LoVo (cell line): ENCODE measurements at regions not wholly inside any gene's neighbourhood (a gene's known extent, or its start where the extent isn't known, plus 50 kb on each side); places are given as distances from the start of the nearest gene placed in this dataset.

Experiments
- DNase-seq: peaks from one replicate; pipeline ENCODE4 v3.0.0-alpha.2; 2016; ENCODE audit warnings: low spot score

DNA sequence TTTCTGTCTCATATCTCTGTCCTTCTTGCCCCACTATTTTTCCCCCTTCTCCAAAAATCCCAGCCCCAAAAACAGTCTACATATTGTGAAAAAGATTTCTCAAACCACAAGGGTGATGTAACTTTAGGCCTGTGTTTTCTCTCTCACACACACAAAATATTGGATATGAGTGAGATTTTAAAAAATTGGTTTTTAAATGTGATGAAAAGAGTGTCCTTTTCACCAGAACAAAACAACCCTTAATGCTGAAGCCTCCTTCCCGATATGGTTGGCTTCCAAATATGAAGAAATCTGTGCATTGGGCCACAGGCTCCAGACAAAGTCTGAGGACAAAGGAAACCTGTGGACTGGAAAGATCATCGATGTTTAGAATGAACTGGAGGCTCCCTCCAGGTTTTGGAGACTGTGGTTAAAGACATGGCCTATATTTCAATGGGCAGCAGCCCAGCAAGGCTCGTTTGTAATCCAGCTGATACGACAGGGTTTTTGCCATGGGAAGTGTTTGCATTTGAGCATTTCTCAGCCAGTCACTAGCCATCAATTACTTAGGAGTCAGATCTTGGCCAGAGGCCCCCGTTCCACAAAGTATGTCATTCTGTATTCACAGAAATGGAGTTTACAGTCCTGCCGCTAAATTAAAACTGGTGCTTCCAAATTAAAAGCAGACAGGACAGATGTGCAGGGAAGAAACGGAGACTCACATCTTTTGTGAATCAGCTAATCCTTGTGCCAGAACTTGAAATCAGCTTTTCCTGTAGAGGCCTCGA lies 546.3 kb downstream of the EBF1 start:
- DNase-seq = no peak

DNA sequence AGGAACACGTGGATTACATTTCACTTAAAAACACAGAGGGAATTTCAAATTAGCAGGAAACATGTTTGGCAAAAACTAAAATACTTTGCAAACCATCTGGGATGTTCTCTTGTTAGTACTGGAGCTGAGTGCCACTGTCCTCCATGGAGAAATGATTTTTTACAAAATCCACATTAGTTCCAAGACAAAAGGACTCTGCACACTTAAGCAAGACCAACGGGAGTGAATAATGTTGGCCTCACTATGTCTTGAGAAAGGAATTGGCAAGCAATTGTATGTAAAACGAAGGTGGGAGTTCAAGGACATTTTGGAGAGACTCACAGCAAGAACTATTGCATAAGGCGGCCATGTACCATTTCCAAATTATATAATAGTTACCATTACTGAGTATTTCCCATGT lies 547.5 kb downstream of the EBF1 start:
- DNase-seq = no peak

DNA sequence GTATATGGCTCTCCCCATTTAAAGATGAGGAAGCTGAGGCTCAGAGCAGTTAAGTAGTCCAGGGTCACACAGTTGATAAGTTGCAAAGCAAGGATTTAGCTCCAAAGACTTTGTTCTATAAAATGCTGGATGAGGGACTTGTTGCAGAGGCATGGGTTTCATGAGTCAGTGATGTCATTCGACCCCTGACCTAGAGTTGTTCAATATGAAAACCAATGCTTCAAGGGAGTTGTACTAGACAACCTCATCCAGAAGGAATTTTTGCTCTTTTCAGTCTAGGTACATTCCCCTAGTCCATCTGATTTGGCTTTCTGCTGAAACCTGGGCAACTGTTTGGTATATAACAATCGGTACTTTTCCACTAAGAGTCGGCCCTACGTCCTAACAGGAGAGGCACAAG lies 550.4 kb downstream of the EBF1 start:
- no peak for DNase-seq

DNA sequence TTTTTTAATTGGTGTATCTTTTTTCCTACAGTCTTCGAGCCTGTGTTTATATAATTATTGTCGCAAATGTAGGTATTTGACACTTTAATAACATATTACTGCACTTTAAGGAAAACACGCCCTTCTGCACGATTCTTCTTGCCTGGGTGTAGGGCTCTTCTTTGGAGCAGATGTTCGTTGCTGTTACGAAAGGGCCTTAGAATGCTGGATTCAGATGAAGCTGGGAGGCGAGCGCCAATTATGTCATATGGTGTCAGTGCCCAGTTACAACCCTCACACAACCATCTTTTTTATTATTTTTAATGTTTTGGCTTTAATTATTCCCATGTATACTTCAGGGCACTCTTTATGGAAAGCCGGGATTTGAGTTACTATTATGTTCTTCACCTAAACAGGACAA lies 553.0 kb downstream of the EBF1 start:
- no peak for DNase-seq

DNA sequence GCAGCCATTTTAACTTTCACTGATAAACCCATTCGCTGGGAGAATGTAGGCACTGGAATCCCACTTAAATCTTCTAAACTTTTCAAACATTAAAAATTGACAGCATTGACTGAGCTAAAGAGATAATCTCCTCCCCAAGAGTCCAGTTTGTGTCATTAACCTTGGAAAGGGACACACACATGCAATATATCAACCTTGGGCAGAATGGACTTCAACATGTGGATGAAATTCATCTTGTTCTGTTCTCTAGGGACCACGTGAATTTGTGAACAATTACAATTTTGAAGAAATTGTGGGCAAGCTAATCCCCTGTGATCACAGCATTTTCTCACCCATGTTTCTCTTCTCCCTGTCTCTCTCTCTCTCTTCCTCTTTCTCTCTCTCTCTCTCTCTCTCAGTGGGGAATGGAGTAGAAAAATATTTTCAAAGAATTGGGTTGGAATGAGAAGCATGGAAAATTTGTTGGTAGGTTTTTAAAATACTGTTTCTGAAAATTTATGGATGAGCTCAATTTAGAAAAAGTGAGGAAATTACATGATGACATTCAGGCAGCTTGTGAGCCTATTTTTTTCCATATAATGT lies 553.7 kb downstream of the EBF1 start:
- DNase-seq = no peak

DNA sequence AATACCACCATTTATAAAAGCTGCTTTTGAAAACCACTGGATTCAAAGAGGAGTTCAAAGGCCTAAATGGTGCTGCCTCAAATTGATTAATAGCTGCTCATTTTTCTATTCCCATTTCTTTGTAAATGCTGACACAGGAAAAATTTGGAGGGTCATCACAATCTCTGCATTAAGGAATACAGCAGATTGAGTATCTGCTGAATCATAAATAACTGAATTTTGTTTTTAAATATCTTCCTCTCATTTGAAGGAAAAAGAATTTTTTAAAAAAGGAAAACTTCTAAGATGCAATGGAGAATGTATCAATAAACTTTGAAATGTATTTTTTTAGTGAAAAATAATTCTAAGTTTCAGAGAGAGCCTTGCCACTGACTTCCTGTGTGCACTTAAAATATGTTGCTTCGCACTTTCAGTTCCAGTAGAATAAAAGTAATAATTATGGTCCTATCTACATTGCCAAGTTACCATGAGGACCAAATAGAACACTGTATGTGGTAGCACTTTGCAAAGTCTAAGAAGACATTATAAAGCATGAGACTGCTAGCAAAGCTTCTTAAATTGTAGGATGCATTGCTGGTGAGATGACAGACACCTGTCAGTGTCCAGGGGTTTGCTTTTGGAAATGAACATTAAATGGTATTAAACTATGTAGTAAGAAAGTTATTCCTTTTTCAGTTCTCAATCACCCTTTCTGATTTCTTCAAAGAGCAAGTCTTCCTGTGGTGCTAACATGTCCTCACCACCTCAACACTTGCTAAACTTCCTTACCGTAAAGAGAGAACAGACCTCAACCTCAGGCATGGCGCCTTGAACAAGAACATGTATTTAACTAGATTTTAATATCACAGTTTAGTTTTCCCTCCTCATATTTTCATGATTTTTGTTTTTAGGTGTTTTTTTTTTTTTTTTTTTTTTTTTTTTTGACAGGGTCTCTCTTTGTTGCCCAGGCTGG lies 555.1 kb downstream of the EBF1 start:
- DNase-seq = no peak

DNA sequence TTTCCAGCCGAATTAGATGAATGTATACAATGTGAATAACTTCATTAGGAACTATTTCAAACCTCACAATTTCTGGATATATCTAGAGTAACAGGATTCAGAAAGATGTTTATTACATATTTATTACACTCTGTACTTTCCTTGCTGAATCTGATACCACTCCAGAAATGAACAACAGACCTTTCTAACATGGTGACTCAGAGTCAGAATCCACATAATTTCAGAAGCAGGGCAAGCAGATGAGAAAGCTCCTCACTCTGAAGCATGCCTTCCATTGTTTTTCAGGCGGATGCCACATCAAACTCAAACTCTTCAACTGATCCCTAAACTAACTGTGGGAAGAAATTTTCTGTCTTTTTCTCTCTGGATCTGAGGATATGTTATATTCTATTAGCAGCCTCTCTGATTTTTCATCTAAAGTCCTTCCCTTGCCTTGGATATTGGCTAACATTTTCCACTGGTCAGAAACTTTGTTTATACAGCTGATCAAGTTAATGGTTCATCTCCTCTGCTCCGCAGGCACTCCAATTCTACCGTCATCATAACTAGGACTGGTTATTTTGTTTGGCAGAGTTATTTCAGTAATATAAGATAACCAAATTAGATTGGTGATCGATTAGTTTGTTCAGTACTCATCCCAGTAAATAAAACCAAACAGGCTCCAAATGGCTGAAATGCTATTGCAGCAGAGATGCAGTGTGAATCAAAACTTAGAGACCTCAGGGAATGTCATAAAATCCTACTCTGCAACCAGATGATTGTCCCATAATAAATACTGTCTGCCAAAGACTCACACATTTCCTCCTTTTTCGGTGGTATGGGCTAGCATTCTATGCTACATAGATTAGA lies 556.0 kb downstream of the EBF1 start:
- DNase-seq = no peak

DNA sequence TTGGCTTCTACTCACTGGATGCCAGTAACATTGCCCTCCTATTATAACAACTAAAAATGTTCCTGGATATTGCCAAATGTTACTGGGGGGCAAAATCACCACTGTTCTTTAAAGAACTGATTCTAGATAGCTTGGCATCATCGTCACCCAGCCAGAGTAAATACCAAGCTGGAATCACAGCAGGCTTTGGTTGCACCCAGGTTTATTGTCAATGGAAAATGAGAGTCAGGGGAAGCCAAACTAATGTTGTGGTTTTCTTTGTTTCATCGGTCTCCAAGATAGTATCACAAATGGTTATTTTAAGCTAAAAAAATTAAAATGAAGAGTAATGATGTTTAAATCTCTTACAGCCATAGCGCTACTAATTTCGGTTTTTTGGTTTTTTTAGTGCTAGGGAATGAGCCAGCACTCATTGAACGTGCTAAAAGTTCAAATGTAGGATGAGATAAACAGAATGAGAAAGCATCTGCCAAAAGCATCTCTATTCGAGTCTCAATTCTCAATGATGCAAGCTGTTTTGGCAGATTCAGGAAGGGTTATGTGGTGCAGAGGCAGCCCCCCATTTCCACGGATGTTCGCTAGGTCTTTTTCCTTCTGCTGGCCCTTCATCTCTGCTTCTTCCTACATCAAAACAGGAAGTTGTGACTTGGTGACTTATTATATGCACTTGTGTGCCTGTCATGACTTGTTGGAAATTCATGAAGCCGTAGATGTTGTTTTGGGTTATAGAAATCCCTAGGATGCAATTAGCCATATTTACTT lies 558.0 kb downstream of the EBF1 start:
- no peak for DNase-seq

DNA sequence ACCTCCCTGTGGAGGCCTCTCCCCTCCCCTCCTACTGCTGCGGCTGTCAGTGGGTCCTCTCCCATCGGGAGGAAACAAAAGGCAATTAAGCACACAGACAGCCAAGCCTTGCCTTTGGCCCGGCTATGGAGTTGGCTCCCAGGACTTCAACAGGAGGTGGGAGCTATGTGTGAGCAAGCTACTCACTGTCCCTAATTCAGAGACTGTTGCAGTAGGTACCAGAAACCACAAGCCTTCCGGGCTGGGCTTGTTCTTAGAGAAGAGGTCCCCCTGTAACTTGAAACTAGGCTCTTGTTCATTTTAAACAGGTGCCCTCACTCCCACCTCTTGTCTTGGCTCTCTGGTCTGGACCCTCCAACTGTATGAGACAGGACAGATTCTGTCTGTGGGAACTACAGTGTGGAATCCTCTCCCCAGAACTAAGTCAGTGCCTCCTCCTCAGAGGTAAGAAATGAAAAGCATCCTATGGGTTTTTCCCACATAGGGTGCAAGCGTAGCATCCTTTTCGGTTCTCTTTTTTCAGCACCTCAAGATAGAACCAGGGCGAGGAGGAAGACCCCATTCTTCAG lies 561.1 kb downstream of the EBF1 start:
- DNase-seq = no peak

DNA sequence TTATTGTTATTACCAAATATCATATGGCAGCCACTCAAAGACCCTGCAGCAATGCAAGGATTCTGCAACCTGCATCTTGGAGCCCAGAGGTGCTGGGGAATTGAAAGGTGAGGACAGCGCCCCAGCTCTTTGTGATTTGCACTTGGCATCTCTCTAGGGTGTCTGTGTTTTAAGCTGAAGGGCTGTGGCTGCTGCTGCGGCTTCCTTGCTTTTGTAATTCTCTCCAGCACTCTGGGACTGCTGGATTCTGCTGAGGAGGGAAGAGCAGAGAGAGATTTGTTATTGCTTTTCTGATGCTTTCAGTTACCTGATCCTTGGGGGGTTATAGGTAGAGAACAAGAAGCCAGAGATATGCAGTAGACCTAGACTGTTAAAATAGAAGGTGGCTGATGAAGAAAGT lies 562.4 kb downstream of the EBF1 start:
- no peak for DNase-seq

DNA sequence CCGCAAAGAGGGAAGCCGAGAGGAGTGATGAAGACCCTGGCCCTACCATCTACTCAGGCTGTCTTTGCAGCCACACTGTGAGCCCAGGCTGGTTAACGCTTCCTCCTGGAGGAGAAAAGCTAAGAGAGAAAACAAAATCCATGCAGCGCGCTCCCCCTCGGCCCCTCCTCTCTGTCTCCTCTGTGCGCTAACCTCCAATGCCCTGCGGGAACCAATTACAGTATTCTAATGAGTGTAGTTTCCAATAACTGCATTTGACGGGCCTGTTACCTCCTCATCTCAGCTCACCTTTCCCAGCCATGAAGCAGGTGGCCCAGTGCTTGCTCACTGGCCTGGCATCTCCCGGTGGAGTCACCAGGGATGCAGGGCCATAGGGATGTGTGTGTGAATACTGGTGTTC lies 565.5 kb downstream of the EBF1 start:
- no peak for DNase-seq

DNA sequence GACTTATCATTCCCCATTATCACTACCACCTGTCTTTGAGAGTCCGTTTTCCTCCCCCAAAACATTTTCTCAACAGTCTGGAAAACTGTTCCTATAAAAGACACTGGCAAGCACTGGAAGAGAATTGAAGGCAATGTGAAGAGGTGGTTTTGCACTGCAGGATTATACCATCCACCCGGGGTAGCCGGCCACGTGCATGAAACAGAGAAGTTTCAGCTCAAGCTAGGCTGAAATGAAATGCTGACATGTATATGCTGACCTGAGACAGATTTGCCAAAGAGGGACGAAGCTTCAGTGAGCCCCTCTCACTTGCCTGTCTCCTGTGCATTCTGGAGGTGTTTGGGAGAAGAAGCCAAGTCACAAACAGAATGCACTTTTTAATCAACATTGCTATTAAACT lies 567.0 kb downstream of the EBF1 start:
- no peak for DNase-seq

DNA sequence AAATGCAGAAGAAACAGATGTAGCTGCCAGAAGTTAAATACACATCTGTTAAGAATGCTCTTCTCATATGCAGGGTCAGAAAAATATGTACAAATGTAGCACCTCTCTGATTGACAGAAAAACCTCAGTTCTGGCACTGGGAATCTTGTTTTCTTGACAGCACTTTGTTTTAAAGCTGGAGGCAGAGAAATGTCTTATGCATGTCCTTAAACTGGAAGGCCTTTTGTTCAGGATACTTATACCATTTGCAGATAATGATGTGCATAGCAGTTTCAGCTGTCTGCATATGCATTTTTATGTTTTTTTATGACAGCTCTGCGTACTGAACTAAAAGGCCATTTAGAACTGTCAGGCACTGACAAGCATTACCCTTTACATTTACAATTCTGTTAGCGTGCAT lies 567.9 kb downstream of the EBF1 start:
- DNase-seq = no peak

DNA sequence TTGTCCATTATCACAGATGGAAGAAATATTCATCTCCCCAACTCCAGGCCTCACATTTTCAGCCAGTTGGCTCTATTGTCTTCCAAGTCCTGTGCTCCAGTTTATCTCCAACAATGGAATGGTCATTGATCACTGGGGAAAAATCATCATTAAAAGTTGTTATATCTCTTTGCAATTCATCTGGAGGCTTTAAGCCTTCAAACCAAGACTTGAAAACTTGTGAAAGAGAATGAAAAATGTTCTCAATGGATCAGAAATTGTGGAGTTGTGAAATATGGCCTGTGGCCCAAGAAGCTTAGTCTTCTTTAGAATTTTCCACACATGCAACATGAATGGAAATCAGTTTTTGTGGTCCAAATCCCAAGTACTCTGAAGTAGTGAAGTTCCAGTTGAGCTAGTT lies 569.6 kb downstream of the EBF1 start:
- no peak for DNase-seq

DNA sequence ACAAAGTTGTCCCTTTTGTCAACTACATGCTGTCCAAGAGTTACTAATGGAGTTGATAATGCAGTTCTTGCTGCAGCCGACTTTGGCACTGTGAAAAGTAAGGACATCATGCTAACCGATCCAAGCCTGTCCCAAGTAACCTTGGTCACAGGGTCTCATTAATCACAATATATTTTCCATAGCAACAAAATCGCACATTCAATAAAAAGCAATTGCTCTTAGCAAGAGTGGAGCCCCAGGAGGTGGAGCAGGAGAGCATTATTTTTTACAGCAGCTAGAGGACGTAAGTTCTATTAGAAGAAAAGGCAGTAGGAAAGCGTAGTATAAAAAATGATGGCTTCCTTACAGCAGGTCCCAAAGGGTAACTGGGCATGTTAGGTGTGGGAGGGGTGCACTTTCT lies 570.3 kb downstream of the EBF1 start:
- no peak for DNase-seq

DNA sequence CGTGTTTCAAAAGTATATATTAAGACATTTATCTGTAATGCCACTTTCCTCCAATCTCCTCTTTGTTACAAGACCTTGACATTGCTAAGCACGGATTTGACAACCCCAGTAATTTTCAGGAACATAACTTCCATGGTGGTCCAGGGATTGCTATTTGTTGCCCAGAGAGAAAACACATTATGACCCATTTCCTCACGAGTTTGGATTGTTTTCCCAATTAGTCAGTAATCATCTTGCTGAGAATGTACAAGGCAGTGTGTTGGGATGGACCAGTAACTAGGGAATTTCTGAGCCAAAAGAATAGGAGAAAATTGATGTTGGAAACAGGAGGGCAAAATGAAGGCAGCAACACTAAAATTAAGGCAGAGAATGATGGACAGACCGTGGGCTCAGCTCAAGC lies 574.1 kb downstream of the EBF1 start:
- DNase-seq = no peak

DNA sequence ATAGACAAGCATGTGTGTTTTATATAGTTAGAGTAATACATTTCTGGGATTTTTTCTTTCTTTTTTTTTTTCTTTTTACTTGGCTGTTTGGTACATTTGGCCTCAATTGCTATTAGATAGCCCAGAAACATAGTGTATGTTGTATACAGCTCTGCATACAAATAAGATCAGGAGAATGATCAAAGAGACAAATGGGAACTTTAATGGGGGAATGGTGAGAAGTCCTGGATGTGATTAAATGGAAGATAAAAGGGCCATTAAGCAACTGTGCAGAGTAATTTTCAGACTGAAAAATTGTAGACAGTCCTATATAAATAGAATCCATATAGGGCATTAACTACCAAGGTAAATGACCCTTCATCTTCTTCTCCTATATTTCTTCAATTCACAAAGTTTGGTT lies 575.6 kb downstream of the EBF1 start:
- no peak for DNase-seq

DNA sequence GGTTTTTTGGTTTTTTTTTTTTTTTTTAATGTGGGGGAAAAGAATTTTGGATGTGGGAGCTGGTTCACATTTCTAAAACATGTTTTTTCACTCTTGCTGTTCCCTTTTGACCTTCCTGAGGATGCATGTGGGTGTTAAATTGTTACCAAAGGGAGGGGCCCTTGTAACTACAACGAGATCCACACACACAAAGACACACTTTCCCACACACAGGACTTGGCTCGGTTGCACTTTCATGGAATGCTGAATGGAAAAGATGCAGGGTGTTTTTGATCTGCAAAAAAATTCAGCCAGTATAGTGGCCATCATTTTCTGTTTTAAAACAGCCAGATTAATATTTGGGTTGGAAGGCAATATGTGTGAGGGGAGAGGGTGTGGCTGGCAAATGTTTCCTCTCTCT lies 576.9 kb downstream of the EBF1 start:
- DNase-seq = no peak

DNA sequence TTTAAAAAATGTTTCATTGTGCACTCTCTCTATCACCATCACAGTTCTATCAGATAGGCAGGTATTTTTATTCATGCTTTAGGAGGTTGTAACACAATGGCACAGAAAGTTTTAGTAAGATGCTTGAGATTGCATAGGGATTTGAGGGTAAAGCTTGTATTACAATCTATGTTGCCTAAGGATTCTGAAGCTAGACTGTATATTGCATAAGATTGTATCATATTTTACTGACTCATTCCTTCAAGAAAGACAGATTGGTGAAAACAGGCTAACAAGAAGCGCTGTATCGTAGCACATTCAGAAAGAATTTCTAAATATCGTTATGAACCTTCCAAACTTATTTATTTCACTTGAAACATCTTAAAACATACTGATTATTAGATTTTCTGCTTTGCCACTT lies 577.7 kb downstream of the EBF1 start:
- DNase-seq = no peak

DNA sequence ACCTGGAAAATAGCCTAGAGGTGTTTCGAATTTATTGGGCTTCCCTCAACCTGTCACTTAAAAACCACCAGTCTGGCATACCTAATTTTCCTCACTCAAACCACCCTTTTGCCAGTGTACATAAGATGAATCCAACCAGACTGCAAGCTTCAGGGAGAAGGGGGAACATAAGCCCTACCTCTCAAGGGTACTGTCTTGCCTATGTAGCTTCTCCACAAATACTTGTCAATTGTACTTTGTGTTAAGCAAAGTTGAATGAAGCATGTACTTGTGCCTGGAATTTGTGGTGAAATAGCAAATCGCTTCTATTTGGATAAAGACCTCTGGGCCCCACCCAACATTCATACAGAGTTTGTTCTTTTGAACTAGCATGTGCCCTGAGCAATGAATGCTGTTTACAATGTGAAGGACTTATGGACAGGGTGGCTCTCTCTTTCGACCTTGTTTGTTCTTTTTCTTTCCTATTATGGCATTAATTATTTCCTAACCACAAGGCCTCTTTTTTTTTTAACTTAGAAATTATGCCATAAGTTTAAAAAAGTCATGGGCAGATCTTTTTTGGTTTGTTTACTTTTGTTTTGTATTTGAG lies 580.2 kb downstream of the EBF1 start:
- DNase-seq = no peak

DNA sequence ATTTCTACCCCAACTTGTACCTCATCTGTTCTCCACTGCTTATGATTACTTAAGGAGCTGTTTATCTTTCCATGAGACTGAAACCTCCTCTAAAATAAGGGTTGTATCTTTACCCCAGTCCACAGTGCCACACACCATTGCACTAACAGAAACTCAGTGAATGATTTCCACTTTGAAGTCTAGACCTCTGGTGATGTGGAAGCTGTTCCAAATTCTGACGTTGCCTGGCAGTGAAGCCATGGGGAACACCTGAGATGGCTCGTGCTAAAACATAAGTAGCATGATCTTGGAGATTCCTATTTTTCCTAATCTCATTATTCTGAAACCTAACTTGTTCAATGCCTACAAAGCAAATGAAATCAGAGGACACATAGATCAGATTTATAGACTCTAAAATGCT lies 583.2 kb downstream of the EBF1 start:
- DNase-seq = no peak
